ENCODE measurements at regions not wholly inside any gene's neighbourhood (a gene's known extent, or its start where the extent isn't known, plus 50 kb on each side); places are given as distances from the start of the nearest gene placed in this dataset.

DNA sequence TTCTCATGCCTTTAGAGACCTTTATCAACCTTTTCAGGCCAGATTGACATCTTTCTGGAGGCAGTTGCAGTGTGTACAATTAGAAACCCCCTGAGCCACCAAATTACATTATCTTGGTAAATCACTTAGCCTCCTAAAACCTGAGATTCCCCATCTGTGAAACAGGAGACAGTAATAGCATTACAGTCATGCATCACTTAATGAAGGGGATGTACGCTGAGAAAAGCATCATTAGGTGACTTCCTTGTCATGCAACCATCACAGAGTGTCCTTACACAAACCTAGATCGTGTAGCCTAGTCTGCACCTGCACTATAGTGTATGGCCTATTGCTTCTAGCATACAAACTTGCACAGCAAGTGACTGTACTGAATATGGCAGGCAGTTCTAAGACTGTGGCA is 400.8 kb upstream of the CNTN3 start:
- DNase-seq: no peak
- H3K27me3 Mint-ChIP-seq: no peaks in the 10 kb centered on the region
- intact Hi-C loops (cut with micrococcal nuclease): no loop called here
- H3K27ac Mint-ChIP-seq: no peak overlapping the region
- no peak overlapping the region for H3K4me3 ChIP-seq (ENCODE audit: low read length in 2 of 2)
- ChIA-PET POLR2A (ENCODE audit: partially characterized antibody) (no interaction called here), CTCF (ENCODE audit: partially characterized antibody) (no interaction called here)
- H3K9me3 Mint-ChIP-seq: peaks cover under 1 to 10% (median 5%) of the 10 kb centered on the region in 8 donors
- no peak overlapping the region for H3K4me3 Mint-ChIP-seq
- no peaks in the 10 kb centered on the region for H3K27me3 ChIP-seq (ENCODE audit: insufficient read depth, low read length)
- no peaks in the 10 kb centered on the region for H3K36me3 Mint-ChIP-seq
- H3K4me1 Mint-ChIP-seq: no peaks in the 10 kb centered on the region
- H3K9me3 ChIP-seq (ENCODE audit: control insufficient read depth in 1 of 2, low read length in 2 of 2): no peaks in the 10 kb centered on the region
- no peaks in the 10 kb centered on the region for H3K36me3 ChIP-seq (ENCODE audit: insufficient read depth, low read length)
- no peak overlapping the region for H3K27ac ChIP-seq (ENCODE audit: low read depth, low read length)
- H3K4me1 ChIP-seq (ENCODE audit: insufficient read depth, low read length): no peaks in the 10 kb centered on the region

DNA sequence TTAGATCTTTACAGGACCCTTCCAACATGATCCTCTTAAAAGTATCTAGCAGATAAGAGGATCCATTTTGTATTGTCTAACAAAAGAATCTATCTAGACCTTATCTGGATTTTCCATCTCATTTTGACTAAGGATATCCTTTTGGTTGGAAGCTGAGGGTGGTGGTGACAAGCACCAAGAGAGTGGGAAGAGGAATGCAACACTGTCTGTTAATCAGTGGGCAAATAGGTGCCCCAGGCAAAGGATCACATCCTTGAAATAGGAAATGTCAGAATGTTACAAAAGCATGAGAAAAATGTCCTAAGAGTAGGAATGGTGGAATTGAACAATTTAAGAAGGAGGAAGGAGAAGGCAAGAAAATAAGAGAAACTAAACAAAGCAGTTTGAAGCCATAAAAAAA is 420.7 kb upstream of the CNTN3 start:
- no peak for DNase-seq
- CTCF ChIA-PET (ENCODE audit: partially characterized antibody): no interaction called here
- Histone ChIP-seq H3K4me1 (ENCODE audit: insufficient read depth, low read length) (no peaks in the 10 kb centered on the region), H3K27me3 (ENCODE audit: insufficient read depth, low read length) (no peaks in the 10 kb centered on the region), H3K36me3 (ENCODE audit: insufficient read depth, low read length) (no peaks in the 10 kb centered on the region), H3K27ac (ENCODE audit: low read depth, low read length) (no peak overlapping the region), H3K9me3 (ENCODE audit: control insufficient read depth in 1 of 2, low read length in 2 of 2) (peaks cover 0 to 3% of the 10 kb centered on the region in 2 donors), H3K4me3 (ENCODE audit: low read length in 2 of 2) (no peak overlapping the region)
- POLR2A ChIA-PET (ENCODE audit: partially characterized antibody): no interaction called here
- intact Hi-C loops (cut with micrococcal nuclease): no loop called here
- Mint-ChIP-seq H3K4me1 (no peaks in the 10 kb centered on the region), H3K4me3 (no peak overlapping the region), H3K36me3 (no peaks in the 10 kb centered on the region), H3K27ac (no peak overlapping the region), H3K27me3 (no peaks in the 10 kb centered on the region), H3K9me3 (peaks cover 2 to 25% (median 10%) of the 10 kb centered on the region in 8 donors)

GRCh38 chr3:75042941-75043340 is 428.5 kb upstream of the CNTN3 start:
- no peaks in the 10 kb centered on the region for H3K4me1 Mint-ChIP-seq
- peaks cover 2 to 54% (median 20%) of the 10 kb centered on the region in 8 donors for H3K9me3 Mint-ChIP-seq
- no peak overlapping the region for H3K4me3 Mint-ChIP-seq
- H3K27me3 Mint-ChIP-seq: no peaks in the 10 kb centered on the region
- POLR2A ChIA-PET (ENCODE audit: partially characterized antibody): interaction anchor here (0.6 kb wide), 1 partner anchor 15 kb away, joined by 3 read pairs; no protein-coding TSS in a partner anchor
- Histone ChIP-seq H3K9me3 (ENCODE audit: control insufficient read depth in 1 of 2, low read length in 2 of 2) (no peaks in the 10 kb centered on the region), H3K27ac (ENCODE audit: low read depth, low read length) (no peak overlapping the region), H3K4me1 (ENCODE audit: insufficient read depth, low read length) (no peaks in the 10 kb centered on the region), H3K27me3 (ENCODE audit: insufficient read depth, low read length) (no peaks in the 10 kb centered on the region), H3K36me3 (ENCODE audit: insufficient read depth, low read length) (no peaks in the 10 kb centered on the region), H3K4me3 (ENCODE audit: low read length in 2 of 2) (no peak overlapping the region)
- intact Hi-C loops (cut with micrococcal nuclease): no loop called here
- H3K27ac Mint-ChIP-seq: no peak overlapping the region
- no peak for DNase-seq
- H3K36me3 Mint-ChIP-seq: no peaks in the 10 kb centered on the region
- CTCF ChIA-PET (ENCODE audit: partially characterized antibody): no interaction called here

DNA sequence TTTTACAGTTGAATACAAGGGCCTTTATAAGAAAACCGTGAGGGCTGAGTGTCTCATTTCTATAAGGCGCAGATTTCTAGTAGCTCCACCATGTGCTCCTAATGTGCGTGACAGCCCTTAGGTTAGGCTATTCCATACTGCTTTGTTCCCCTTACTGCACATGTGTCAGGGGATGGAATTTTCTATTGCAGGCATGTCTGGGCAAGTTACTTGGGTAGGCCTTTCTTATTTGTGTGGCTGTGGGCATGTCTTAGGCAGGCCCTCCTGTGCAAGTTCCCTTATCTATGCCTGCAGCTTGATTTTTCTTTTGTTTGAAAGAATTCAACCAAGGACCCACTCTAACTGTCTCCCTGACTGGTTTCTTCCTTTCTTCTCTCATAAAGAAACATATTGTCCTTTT is 434.2 kb upstream of the CNTN3 start:
- H3K9me3 ChIP-seq (ENCODE audit: control insufficient read depth in 1 of 2, low read length in 2 of 2): no peaks in the 10 kb centered on the region
- H3K4me1 ChIP-seq (ENCODE audit: insufficient read depth, low read length): no peaks in the 10 kb centered on the region
- ChIA-PET POLR2A (ENCODE audit: partially characterized antibody) (no interaction called here), CTCF (ENCODE audit: partially characterized antibody) (no interaction called here)
- no peak overlapping the region for H3K4me3 ChIP-seq (ENCODE audit: low read length in 2 of 2)
- DNase-seq: no peak
- H3K9me3 Mint-ChIP-seq: peaks cover 0 to 17% (median 9%) of the 10 kb centered on the region in 8 donors
- H3K27me3 ChIP-seq (ENCODE audit: insufficient read depth, low read length): no peaks in the 10 kb centered on the region
- H3K36me3 Mint-ChIP-seq: no peaks in the 10 kb centered on the region
- no peaks in the 10 kb centered on the region for H3K27me3 Mint-ChIP-seq
- no peak overlapping the region for H3K27ac Mint-ChIP-seq
- no peaks in the 10 kb centered on the region for H3K4me1 Mint-ChIP-seq
- H3K36me3 ChIP-seq (ENCODE audit: insufficient read depth, low read length): no peaks in the 10 kb centered on the region
- intact Hi-C loops (cut with micrococcal nuclease): no loop called here
- no peak overlapping the region for H3K4me3 Mint-ChIP-seq
- H3K27ac ChIP-seq (ENCODE audit: low read depth, low read length): no peak overlapping the region

- H3K9me3 ChIP-seq (ENCODE audit: control insufficient read depth in 1 of 2, low read length in 2 of 2): no peaks in the 10 kb centered on the region
- Mint-ChIP-seq H3K27me3 (no peaks in the 10 kb centered on the region), H3K4me3 (no peak overlapping the region), H3K4me1 (no peaks in the 10 kb centered on the region), H3K36me3 (no peaks in the 10 kb centered on the region), H3K27ac (no peak overlapping the region), H3K9me3 (peaks cover 0 to 20% (median 8%) of the 10 kb centered on the region in 8 donors)
- ChIA-PET POLR2A (ENCODE audit: partially characterized antibody) (no interaction called here), CTCF (ENCODE audit: partially characterized antibody) (no interaction called here)
- H3K4me3 ChIP-seq (ENCODE audit: low read length in 2 of 2): no peak overlapping the region
- no peak overlapping the region for H3K27ac ChIP-seq (ENCODE audit: low read depth, low read length)
- intact Hi-C loops (cut with micrococcal nuclease): no loop called here
- no peak for DNase-seq
- no peaks in the 10 kb centered on the region for H3K4me1 ChIP-seq (ENCODE audit: insufficient read depth, low read length)
- H3K36me3 ChIP-seq (ENCODE audit: insufficient read depth, low read length): no peaks in the 10 kb centered on the region
- H3K27me3 ChIP-seq (ENCODE audit: insufficient read depth, low read length): no peaks in the 10 kb centered on the region
Observed at GRCh38 chr3:75049533-75049932, 435.1 kb upstream of the CNTN3 start.

- no peak for DNase-seq
- Mint-ChIP-seq H3K36me3 (no peaks in the 10 kb centered on the region), H3K27ac (no peak overlapping the region), H3K4me3 (no peak overlapping the region), H3K4me1 (no peaks in the 10 kb centered on the region), H3K9me3 (peaks cover under 1 to 14% (median 5%) of the 10 kb centered on the region in 8 donors), H3K27me3 (no peaks in the 10 kb centered on the region)
- no peak overlapping the region for H3K27ac ChIP-seq (ENCODE audit: low read depth, low read length)
- ChIA-PET POLR2A (ENCODE audit: partially characterized antibody) (no interaction called here), CTCF (ENCODE audit: partially characterized antibody) (no interaction called here)
- no peaks in the 10 kb centered on the region for H3K4me1 ChIP-seq (ENCODE audit: insufficient read depth, low read length)
- no peaks in the 10 kb centered on the region for H3K27me3 ChIP-seq (ENCODE audit: insufficient read depth, low read length)
- no peak overlapping the region for H3K4me3 ChIP-seq (ENCODE audit: low read length in 2 of 2)
- H3K36me3 ChIP-seq (ENCODE audit: insufficient read depth, low read length): no peaks in the 10 kb centered on the region
- H3K9me3 ChIP-seq (ENCODE audit: control insufficient read depth in 1 of 2, low read length in 2 of 2): no peaks in the 10 kb centered on the region
- intact Hi-C loops (cut with micrococcal nuclease): no loop called here
Observed at GRCh38 chr3:75059120-75059519, 444.7 kb upstream of the CNTN3 start.

- H3K27me3 Mint-ChIP-seq: no peaks in the 10 kb centered on the region
- intact Hi-C loops (cut with micrococcal nuclease): no loop called here
- no peak for DNase-seq
- no peaks in the 10 kb centered on the region for H3K27me3 ChIP-seq (ENCODE audit: insufficient read depth, low read length)
- H3K9me3 ChIP-seq (ENCODE audit: control insufficient read depth in 1 of 2, low read length in 2 of 2): no peaks in the 10 kb centered on the region
- H3K27ac ChIP-seq (ENCODE audit: low read depth, low read length): no peak overlapping the region
- no peaks in the 10 kb centered on the region for H3K36me3 ChIP-seq (ENCODE audit: insufficient read depth, low read length)
- POLR2A ChIA-PET (ENCODE audit: partially characterized antibody): no interaction called here
- H3K36me3 Mint-ChIP-seq: no peaks in the 10 kb centered on the region
- H3K9me3 Mint-ChIP-seq: peaks cover 0 to 23% (median 15%) of the 10 kb centered on the region in 8 donors
- H3K4me3 ChIP-seq (ENCODE audit: low read length in 2 of 2): no peak overlapping the region
- no peaks in the 10 kb centered on the region for H3K4me1 Mint-ChIP-seq
- CTCF ChIA-PET (ENCODE audit: partially characterized antibody): no interaction called here
- no peak overlapping the region for H3K4me3 Mint-ChIP-seq
- no peak overlapping the region for H3K27ac Mint-ChIP-seq
- no peaks in the 10 kb centered on the region for H3K4me1 ChIP-seq (ENCODE audit: insufficient read depth, low read length)
Observed at GRCh38 chr3:75061806-75062205, 447.3 kb upstream of the CNTN3 start.

DNA sequence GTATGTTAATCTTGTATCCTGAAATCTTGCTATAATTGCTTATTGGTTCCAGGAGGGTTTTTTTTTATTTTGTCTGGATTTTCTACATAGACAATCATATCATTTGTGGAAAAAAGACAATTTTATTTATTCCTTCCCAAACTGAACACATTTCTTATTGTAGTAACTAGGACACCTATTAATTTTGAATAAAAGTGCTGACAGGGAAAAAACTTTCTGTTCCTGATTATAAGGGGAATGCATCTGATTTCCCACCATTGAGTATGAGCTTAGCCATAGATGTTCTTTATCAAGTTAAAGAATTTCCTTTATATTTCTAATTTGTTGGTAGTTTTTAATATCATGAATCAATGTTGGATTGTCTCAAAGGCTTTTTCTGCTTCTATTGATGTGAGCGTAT is 460.7 kb upstream of the CNTN3 start:
- Histone ChIP-seq H3K27ac (ENCODE audit: low read depth, low read length) (no peak overlapping the region), H3K36me3 (ENCODE audit: insufficient read depth, low read length) (no peaks in the 10 kb centered on the region), H3K4me3 (ENCODE audit: low read length in 2 of 2) (no peak overlapping the region), H3K27me3 (ENCODE audit: insufficient read depth, low read length) (no peaks in the 10 kb centered on the region), H3K4me1 (ENCODE audit: insufficient read depth, low read length) (no peaks in the 10 kb centered on the region), H3K9me3 (ENCODE audit: control insufficient read depth in 1 of 2, low read length in 2 of 2) (no peaks in the 10 kb centered on the region)
- H3K27me3 Mint-ChIP-seq: no peaks in the 10 kb centered on the region
- H3K36me3 Mint-ChIP-seq: no peaks in the 10 kb centered on the region
- peaks cover 0 to 12% (median 4%) of the 10 kb centered on the region in 8 donors for H3K9me3 Mint-ChIP-seq
- ChIA-PET POLR2A (ENCODE audit: partially characterized antibody) (no interaction called here), CTCF (ENCODE audit: partially characterized antibody) (no interaction called here)
- no peak overlapping the region for H3K4me3 Mint-ChIP-seq
- H3K4me1 Mint-ChIP-seq: no peaks in the 10 kb centered on the region
- H3K27ac Mint-ChIP-seq: no peak overlapping the region
- no peak for DNase-seq
- intact Hi-C loops (cut with micrococcal nuclease): no loop called here

Data from CD4-positive, alpha-beta memory T cell (primary cell).